NCI-H774 (cell line): ENCODE measurements at regions not wholly inside any gene's neighbourhood (a gene's known extent, or its start where the extent isn't known, plus 50 kb on each side); places are given as distances from the start of the nearest gene placed in this dataset.
"Not testable (repeated sequence)": the region's sequence is repeated elsewhere in the genome, so short reads cannot be mapped to it uniquely, and the experiment has no call there.

Experiments used
- DNase-seq: peaks from one replicate; lab custom pipeline; 2025; lab: John Stamatoyannopoulos, UW

- DNase-seq = no peak
Observed at GRCh38 chr16:7820816-7821215, 488.2 kb downstream of the RBFOX1 start.

GRCh38 chr16:7805686-7806396 lies 473.2 kb downstream of the RBFOX1 start:
- no peak for DNase-seq

GRCh38 chr16:7804635-7805195 lies 472.1 kb downstream of the RBFOX1 start:
- no peak for DNase-seq

- no peak for DNase-seq
Observed at GRCh38 chr16:7792346-7792745, 459.7 kb downstream of the RBFOX1 start.

- no peak for DNase-seq
Observed at GRCh38 chr16:7791028-7791590, 458.5 kb downstream of the RBFOX1 start.

- DNase-seq = no peak
Observed at GRCh38 chr16:7775072-7775488, 442.4 kb downstream of the RBFOX1 start.

- no peak for DNase-seq
Observed at GRCh38 chr16:7772722-7773121, 440.1 kb downstream of the RBFOX1 start.

- not testable (repeated sequence) for DNase-seq
Observed at GRCh38 chr16:7769091-7769490, 436.4 kb downstream of the RBFOX1 start.

- DNase-seq = no peak
Observed at GRCh38 chr16:7765079-7765550, 432.5 kb downstream of the RBFOX1 start.

GRCh38 chr16:7763111-7763510 lies 430.5 kb downstream of the RBFOX1 start:
- DNase-seq = no peak
